Activated CD4-positive, alpha-beta T cell treated with anti-CD3 and anti-CD28 coated beads, Interleukin-2, amount 10 ng/mL, durations not matched to agents 7 days and 5 days (primary cell): ENCODE measurements at regions not wholly inside any gene's neighbourhood (a gene's known extent, or its start where the extent isn't known, plus 50 kb on each side); places are given as distances from the start of the nearest gene placed in this dataset.

Source experiments
- CTCF ChIA-PET: fragments of 350-600 bp; sonication (Branson Sonifier 250); formaldehyde crosslinking; loops from one replicate; lab custom pipeline; 2021; ENCODE audit warnings: antibody characterized with exemption; lab: Charles Lee
- POLR2A ChIA-PET: fragments of 350-600 bp; sonication (Branson Sonifier 250); formaldehyde crosslinking; loops from one replicate; lab custom pipeline; 2021; ENCODE audit warnings: antibody characterized with exemption; lab: Charles Lee
- DNase-seq: peaks from one replicate; pipeline ENCODE4 v3.0.0-alpha.2; 2020
- H3K27ac Mint-ChIP-seq: one replicate; pipeline ENCODE4 v1.8.0; 2021; ENCODE audit warnings: mild to moderate bottlenecking, moderate library complexity, mixed read lengths
- H3K27me3 Mint-ChIP-seq: one replicate; pipeline ENCODE4 v1.8.0; 2021; ENCODE audit warnings: mixed read lengths
- H3K36me3 Mint-ChIP-seq: one replicate; pipeline ENCODE4 v1.8.0; 2021; ENCODE audit warnings: low read depth, mixed read lengths
- H3K4me1 Mint-ChIP-seq: one replicate; pipeline ENCODE4 v1.8.0; 2021; ENCODE audit warnings: mixed read lengths
- H3K4me3 Mint-ChIP-seq: one replicate; pipeline ENCODE4 v1.8.0; 2021; ENCODE audit warnings: mild to moderate bottlenecking, moderate library complexity, mixed read lengths
- H3K9me3 Mint-ChIP-seq: one replicate; pipeline ENCODE4 v1.8.0; 2021; ENCODE audit warnings: mixed read lengths

- Mint-ChIP-seq H3K36me3 (no peaks in the 10 kb centered on the region), H3K27ac (no peak overlapping the region), H3K4me3 (no peak overlapping the region), H3K4me1 (no peaks in the 10 kb centered on the region), H3K9me3 (no peaks in the 10 kb centered on the region), H3K27me3 (no peaks in the 10 kb centered on the region)
- ChIA-PET CTCF (no interaction called here), POLR2A (no interaction called here)
- DNase-seq = no peak
These were observed 1048.1 kb downstream of the BRINP3 start for GRCh38 chr1:189429610-189430009.

- Mint-ChIP-seq H3K4me1 (no peaks in the 10 kb centered on the region), H3K36me3 (no peaks in the 10 kb centered on the region), H3K4me3 (no peak overlapping the region), H3K27me3 (no peaks in the 10 kb centered on the region), H3K27ac (no peak overlapping the region), H3K9me3 (no peaks in the 10 kb centered on the region)
- POLR2A ChIA-PET = no interaction called here
- CTCF ChIA-PET = no interaction called here
- no peak for DNase-seq
These were observed 1046.2 kb downstream of the BRINP3 start for GRCh38 chr1:189431447-189431846.

GRCh38 chr1:189432753-189433152 is 1044.9 kb downstream of the BRINP3 start:
- H3K27ac Mint-ChIP-seq = no peak overlapping the region
- H3K4me3 Mint-ChIP-seq = no peak overlapping the region
- no peak for DNase-seq
- H3K9me3 Mint-ChIP-seq = no peaks in the 10 kb centered on the region
- H3K4me1 Mint-ChIP-seq = no peaks in the 10 kb centered on the region
- CTCF ChIA-PET = no interaction called here
- H3K27me3 Mint-ChIP-seq = no peaks in the 10 kb centered on the region
- H3K36me3 Mint-ChIP-seq = no peaks in the 10 kb centered on the region
- POLR2A ChIA-PET = no interaction called here

GRCh38 chr1:189434461-189434860 is 1043.2 kb downstream of the BRINP3 start:
- H3K4me3 Mint-ChIP-seq = no peak overlapping the region
- no peaks in the 10 kb centered on the region for H3K36me3 Mint-ChIP-seq
- DNase-seq = no peak
- H3K4me1 Mint-ChIP-seq = no peaks in the 10 kb centered on the region
- POLR2A ChIA-PET = no interaction called here
- H3K27me3 Mint-ChIP-seq = no peaks in the 10 kb centered on the region
- CTCF ChIA-PET = no interaction called here
- no peaks in the 10 kb centered on the region for H3K9me3 Mint-ChIP-seq
- no peak overlapping the region for H3K27ac Mint-ChIP-seq

- no peaks in the 10 kb centered on the region for H3K27me3 Mint-ChIP-seq
- CTCF ChIA-PET = no interaction called here
- H3K36me3 Mint-ChIP-seq = no peaks in the 10 kb centered on the region
- no peak overlapping the region for H3K27ac Mint-ChIP-seq
- POLR2A ChIA-PET = no interaction called here
- H3K4me3 Mint-ChIP-seq = no peak overlapping the region
- no peak for DNase-seq
- H3K4me1 Mint-ChIP-seq = no peaks in the 10 kb centered on the region
- no peaks in the 10 kb centered on the region for H3K9me3 Mint-ChIP-seq
These were observed 1042.3 kb downstream of the BRINP3 start for GRCh38 chr1:189435398-189435797.

- Mint-ChIP-seq H3K36me3 (no peaks in the 10 kb centered on the region), H3K27me3 (no peaks in the 10 kb centered on the region), H3K9me3 (no peaks in the 10 kb centered on the region), H3K4me1 (no peaks in the 10 kb centered on the region), H3K4me3 (no peak overlapping the region), H3K27ac (no peak overlapping the region)
- ChIA-PET POLR2A (no interaction called here), CTCF (no interaction called here)
- no peak for DNase-seq
These were observed 1038.9 kb downstream of the BRINP3 start for GRCh38 chr1:189438808-189439207.

GRCh38 chr1:189463166-189463565 is 1014.5 kb downstream of the BRINP3 start:
- DNase-seq = no peak
- CTCF ChIA-PET = no interaction called here
- H3K36me3 Mint-ChIP-seq = no peaks in the 10 kb centered on the region
- H3K4me3 Mint-ChIP-seq = no peak overlapping the region
- POLR2A ChIA-PET = no interaction called here
- no peaks in the 10 kb centered on the region for H3K4me1 Mint-ChIP-seq
- no peak overlapping the region for H3K27ac Mint-ChIP-seq
- H3K27me3 Mint-ChIP-seq = no peaks in the 10 kb centered on the region
- peaks cover 8% of the 10 kb centered on the region for H3K9me3 Mint-ChIP-seq

- DNase-seq = no peak
- Mint-ChIP-seq H3K9me3 (no peaks in the 10 kb centered on the region), H3K36me3 (no peaks in the 10 kb centered on the region), H3K4me1 (no peaks in the 10 kb centered on the region), H3K4me3 (no peak overlapping the region), H3K27ac (no peak overlapping the region), H3K27me3 (no peaks in the 10 kb centered on the region)
- POLR2A ChIA-PET = no interaction called here
- CTCF ChIA-PET = no interaction called here
These were observed 980.9 kb downstream of the BRINP3 start for GRCh38 chr1:189496768-189497167.

GRCh38 chr1:189499736-189500135 is 977.9 kb downstream of the BRINP3 start:
- ChIA-PET POLR2A (no interaction called here), CTCF (no interaction called here)
- no peaks in the 10 kb centered on the region for H3K27me3 Mint-ChIP-seq
- no peak overlapping the region for H3K27ac Mint-ChIP-seq
- H3K4me3 Mint-ChIP-seq = no peak overlapping the region
- no peaks in the 10 kb centered on the region for H3K4me1 Mint-ChIP-seq
- no peak for DNase-seq
- no peaks in the 10 kb centered on the region for H3K9me3 Mint-ChIP-seq
- no peaks in the 10 kb centered on the region for H3K36me3 Mint-ChIP-seq

- Mint-ChIP-seq H3K36me3 (no peaks in the 10 kb centered on the region), H3K4me3 (no peak overlapping the region), H3K27ac (no peak overlapping the region), H3K9me3 (peaks cover 2% of the 10 kb centered on the region), H3K27me3 (no peaks in the 10 kb centered on the region), H3K4me1 (no peaks in the 10 kb centered on the region)
- ChIA-PET CTCF (no interaction called here), POLR2A (no interaction called here)
- DNase-seq = no peak
These were observed 976.9 kb downstream of the BRINP3 start for GRCh38 chr1:189500778-189501177.

GRCh38 chr1:189510827-189511226 is 966.8 kb downstream of the BRINP3 start:
- no peak overlapping the region for H3K4me3 Mint-ChIP-seq
- no peak for DNase-seq
- H3K4me1 Mint-ChIP-seq = no peaks in the 10 kb centered on the region
- peaks cover 6% of the 10 kb centered on the region for H3K9me3 Mint-ChIP-seq
- no peaks in the 10 kb centered on the region for H3K27me3 Mint-ChIP-seq
- ChIA-PET CTCF (no interaction called here), POLR2A (no interaction called here)
- no peak overlapping the region for H3K27ac Mint-ChIP-seq
- H3K36me3 Mint-ChIP-seq = no peaks in the 10 kb centered on the region

- peaks cover 5% of the 10 kb centered on the region for H3K9me3 Mint-ChIP-seq
- no peaks in the 10 kb centered on the region for H3K36me3 Mint-ChIP-seq
- no peaks in the 10 kb centered on the region for H3K27me3 Mint-ChIP-seq
- ChIA-PET CTCF (no interaction called here), POLR2A (no interaction called here)
- no peaks in the 10 kb centered on the region for H3K4me1 Mint-ChIP-seq
- DNase-seq = no peak
- no peak overlapping the region for H3K4me3 Mint-ChIP-seq
- H3K27ac Mint-ChIP-seq = no peak overlapping the region
These were observed 964.6 kb downstream of the BRINP3 start for GRCh38 chr1:189513091-189513490.

GRCh38 chr1:189522441-189522840 is 955.2 kb downstream of the BRINP3 start:
- Mint-ChIP-seq H3K4me3 (no peak overlapping the region), H3K4me1 (no peaks in the 10 kb centered on the region), H3K9me3 (peaks cover 12% of the 10 kb centered on the region), H3K36me3 (no peaks in the 10 kb centered on the region), H3K27me3 (no peaks in the 10 kb centered on the region), H3K27ac (no peak overlapping the region)
- CTCF ChIA-PET = no interaction called here
- POLR2A ChIA-PET = no interaction called here
- no peak for DNase-seq

GRCh38 chr1:189524501-189524900 is 953.2 kb downstream of the BRINP3 start:
- H3K27ac Mint-ChIP-seq = no peak overlapping the region
- H3K4me3 Mint-ChIP-seq = no peak overlapping the region
- H3K36me3 Mint-ChIP-seq = no peaks in the 10 kb centered on the region
- ChIA-PET POLR2A (no interaction called here), CTCF (interaction anchor here (0.6 kb wide), 1 partner anchor 617 kb away, joined by 3 read pairs; no protein-coding TSS in a partner anchor)
- H3K4me1 Mint-ChIP-seq = no peaks in the 10 kb centered on the region
- no peaks in the 10 kb centered on the region for H3K27me3 Mint-ChIP-seq
- peaks cover 12% of the 10 kb centered on the region for H3K9me3 Mint-ChIP-seq
- no peak for DNase-seq
